ENCODE measurements at regions not wholly inside any gene's neighbourhood (a gene's known extent, or its start where the extent isn't known, plus 50 kb on each side); places are given as distances from the start of the nearest gene placed in this dataset.

GRCh38 chr14:96617635-96618034 is 115.5 kb downstream of the PAPOLA start:
- no peak for DNase-seq (ENCODE audit: low spot score)

GRCh38 chr14:96622926-96623325 is 120.7 kb downstream of the PAPOLA start:
- no peak for DNase-seq (ENCODE audit: low spot score)

GRCh38 chr14:96623676-96624484 is 121.7 kb downstream of the PAPOLA start:
- DNase-seq (ENCODE audit: low spot score) = no peak

- no peak for DNase-seq (ENCODE audit: low spot score)
Measured at GRCh38 chr14:96624661-96625425, 122.7 kb downstream of the PAPOLA start.

- no peak for DNase-seq (ENCODE audit: low spot score)
Measured at GRCh38 chr14:96625426-96625985, 123.3 kb downstream of the PAPOLA start.

GRCh38 chr14:96626121-96626768 is 124.1 kb downstream of the PAPOLA start:
- DNase-seq (ENCODE audit: low spot score) = no peak

- peak; percentile 29 for DNase-seq (ENCODE audit: low spot score)
Measured at GRCh38 chr14:96626916-96627315, 124.7 kb downstream of the PAPOLA start.

GRCh38 chr14:96627386-96627785 is 125.2 kb downstream of the PAPOLA start:
- DNase-seq (ENCODE audit: low spot score) = no peak

- DNase-seq (ENCODE audit: low spot score) = peak; percentile 27
Measured at GRCh38 chr14:96627811-96628775, 125.9 kb downstream of the PAPOLA start.

- no peak for DNase-seq (ENCODE audit: low spot score)
Measured at GRCh38 chr14:96629082-96629481, 126.9 kb downstream of the PAPOLA start.

GRCh38 chr14:96629558-96630222 is 127.5 kb downstream of the PAPOLA start:
- no peak for DNase-seq (ENCODE audit: low spot score)

GRCh38 chr14:96630281-96630680 is 128.1 kb downstream of the PAPOLA start:
- DNase-seq (ENCODE audit: low spot score) = peak; percentile 19

GRCh38 chr14:96631030-96631429 is 128.8 kb downstream of the PAPOLA start:
- DNase-seq (ENCODE audit: low spot score) = peak; percentile 29

GRCh38 chr14:96631621-96632362 is 129.6 kb downstream of the PAPOLA start:
- peak; percentile 38 for DNase-seq (ENCODE audit: low spot score)

GRCh38 chr14:96632363-96632758 is 130.2 kb downstream of the PAPOLA start:
- DNase-seq (ENCODE audit: low spot score) = no peak

GRCh38 chr14:96633096-96633495 is 130.9 kb downstream of the PAPOLA start:
- no peak for DNase-seq (ENCODE audit: low spot score)

- DNase-seq (ENCODE audit: low spot score) = peak; percentile 33
Measured at GRCh38 chr14:96634481-96634880, 132.3 kb downstream of the PAPOLA start.

- no peak for DNase-seq (ENCODE audit: low spot score)
Measured at GRCh38 chr14:96634896-96635295, 132.7 kb downstream of the PAPOLA start.

GRCh38 chr14:96635850-96636249 is 133.7 kb downstream of the PAPOLA start:
- peak; percentile 27 for DNase-seq (ENCODE audit: low spot score)

- peak; percentile 35 for DNase-seq (ENCODE audit: low spot score)
Measured at GRCh38 chr14:96637521-96637920, 135.3 kb downstream of the PAPOLA start.
